Subcutaneous abdominal adipose tissue (tissue), 5 donors: ENCODE measurements at regions not wholly inside any gene's neighbourhood (a gene's known extent, or its start where the extent isn't known, plus 50 kb on each side); places are given as distances from the start of the nearest gene placed in this dataset.

ENCODE experiments used
- H3K27ac ChIP-seq: one replicate; pipeline ENCODE4 v1.7.0; 2013; ENCODE audit warnings: low read depth, mild to moderate bottlenecking, inconsistent platforms, low read length, moderate library complexity
- H3K27me3 ChIP-seq, 5 donors: one replicate each; pipeline ENCODE4 v1.7.0; 2013; ENCODE audit warnings: low read length in 5 of 5, inconsistent platforms in 1 of 5; ENCODE audit not compliant: control insufficient read depth in 5 of 5, insufficient read depth in 4 of 5
- H3K36me3 ChIP-seq, 5 donors: one replicate each; pipeline ENCODE4 v1.7.0; 2013; ENCODE audit warnings: low read length in 5 of 5; ENCODE audit not compliant: control insufficient read depth in 5 of 5, insufficient read depth in 5 of 5
- H3K4me1 ChIP-seq, 5 donors: one replicate each; pipeline ENCODE4 v1.7.0; 2013; ENCODE audit warnings: low read length in 5 of 5, mild to moderate bottlenecking in 3 of 5, moderate library complexity in 1 of 5; ENCODE audit not compliant: control insufficient read depth in 5 of 5, insufficient read depth in 5 of 5
- H3K4me3 ChIP-seq, 5 donors: one replicate each; pipeline ENCODE4 v1.7.0; 2013; ENCODE audit warnings: low read length in 5 of 5, low read depth in 1 of 5
- H3K9ac ChIP-seq, 5 donors: one replicate each; pipeline ENCODE4 v1.7.0; 2013; ENCODE audit warnings: low read length in 5 of 5, mild to moderate bottlenecking in 4 of 5, moderate library complexity in 3 of 5
- H3K9me3 ChIP-seq, 5 donors: one replicate each; pipeline ENCODE4 v1.7.0; 2013; ENCODE audit warnings: low read length in 5 of 5; ENCODE audit not compliant: control insufficient read depth in 5 of 5
- donor health status: healthy.
- donor health status: healthy.
- donor health status: healthy.
- donor health status: healthy.
- donor health status: healthy.

- no peaks in the 10 kb centered on the region for H3K27me3 ChIP-seq
- H3K27ac ChIP-seq: no peak overlapping the region
- no peak overlapping the region for H3K9ac ChIP-seq
- no peaks in the 10 kb centered on the region for H3K9me3 ChIP-seq
- no peaks in the 10 kb centered on the region for H3K4me1 ChIP-seq
- no peak overlapping the region for H3K4me3 ChIP-seq
- H3K36me3 ChIP-seq: no peaks in the 10 kb centered on the region
These were observed 155.7 kb downstream of the ACER2 start for GRCh38 chr9:19564396-19565061.

GRCh38 chr9:19555214-19555613 lies 146.4 kb downstream of the ACER2 start:
- Histone ChIP-seq H3K4me1 (peaks cover 0 to 7% (median 0%) of the 10 kb centered on the region in 5 donors), H3K27ac (no peak overlapping the region), H3K36me3 (no peaks in the 10 kb centered on the region), H3K9ac (no peak overlapping the region), H3K27me3 (no peaks in the 10 kb centered on the region), H3K9me3 (peaks cover 0 to 5% (median 3%) of the 10 kb centered on the region in 5 donors), H3K4me3 (no peak overlapping the region)

GRCh38 chr9:19554529-19554928 lies 145.7 kb downstream of the ACER2 start:
- H3K27ac ChIP-seq: no peak overlapping the region

GRCh38 chr9:19553441-19553840 lies 144.6 kb downstream of the ACER2 start:
- Histone ChIP-seq H3K4me3 (no peak overlapping the region), H3K9me3 (peaks cover 0 to 5% (median 3%) of the 10 kb centered on the region in 5 donors), H3K27ac (no peak overlapping the region), H3K36me3 (no peaks in the 10 kb centered on the region), H3K4me1 (peaks cover 0 to 7% (median 0%) of the 10 kb centered on the region in 5 donors), H3K27me3 (no peaks in the 10 kb centered on the region), H3K9ac (no peak overlapping the region)

More at GRCh38 chr9:19554529-19554928, 145.7 kb downstream of the ACER2 start:
- H3K4me1 ChIP-seq: peaks cover 0 to 7% (median 0%) of the 10 kb centered on the region in 5 donors
- no peaks in the 10 kb centered on the region for H3K36me3 ChIP-seq
- no peak overlapping the region for H3K9ac ChIP-seq
- H3K27me3 ChIP-seq: no peaks in the 10 kb centered on the region
- peaks cover 0 to 5% (median 3%) of the 10 kb centered on the region in 5 donors for H3K9me3 ChIP-seq
- H3K4me3 ChIP-seq: no peak overlapping the region

- Histone ChIP-seq H3K27ac (no peak overlapping the region), H3K36me3 (no peaks in the 10 kb centered on the region), H3K4me3 (no peak overlapping the region), H3K9ac (no peak overlapping the region), H3K4me1 (peaks cover 0 to 7% (median 0%) of the 10 kb centered on the region in 5 donors), H3K9me3 (peaks cover 0 to 3% (median 0%) of the 10 kb centered on the region in 5 donors), H3K27me3 (no peaks in the 10 kb centered on the region)
These were observed 143.7 kb downstream of the ACER2 start for GRCh38 chr9:19552282-19553105.

- Histone ChIP-seq H3K36me3 (no peaks in the 10 kb centered on the region), H3K4me3 (peak overlapping the region in 2 of 5 donors; percentile 9 to 23), H3K9ac (no peak overlapping the region), H3K27me3 (no peaks in the 10 kb centered on the region), H3K4me1 (peaks cover 0 to 7% (median 0%) of the 10 kb centered on the region in 5 donors), H3K9me3 (peaks cover 0 to 2% (median 0%) of the 10 kb centered on the region in 5 donors), H3K27ac (no peak overlapping the region)
These were observed 142.5 kb downstream of the ACER2 start for GRCh38 chr9:19551124-19551929.

GRCh38 chr9:19550009-19550408 lies 141.2 kb downstream of the ACER2 start:
- no peaks in the 10 kb centered on the region for H3K27me3 ChIP-seq
- H3K9ac ChIP-seq: no peak overlapping the region
- peaks cover 0 to 7% (median 0%) of the 10 kb centered on the region in 5 donors for H3K4me1 ChIP-seq
- H3K4me3 ChIP-seq: no peak overlapping the region
- no peaks in the 10 kb centered on the region for H3K36me3 ChIP-seq
- H3K27ac ChIP-seq: no peak overlapping the region
- peaks cover 0 to 5% (median 3%) of the 10 kb centered on the region in 5 donors for H3K9me3 ChIP-seq

- H3K4me3 ChIP-seq: no peak overlapping the region
- H3K4me1 ChIP-seq: no peaks in the 10 kb centered on the region
- no peak overlapping the region for H3K27ac ChIP-seq
- peaks cover 0 to 3% (median 0%) of the 10 kb centered on the region in 5 donors for H3K9me3 ChIP-seq
- H3K9ac ChIP-seq: no peak overlapping the region
- H3K27me3 ChIP-seq: no peaks in the 10 kb centered on the region
- H3K36me3 ChIP-seq: no peaks in the 10 kb centered on the region
These were observed 124.6 kb downstream of the ACER2 start for GRCh38 chr9:19533373-19533772.

GRCh38 chr9:19527663-19528062 lies 118.9 kb downstream of the ACER2 start:
- Histone ChIP-seq H3K27ac (no peak overlapping the region), H3K4me3 (no peak overlapping the region), H3K9me3 (no peaks in the 10 kb centered on the region), H3K27me3 (no peaks in the 10 kb centered on the region), H3K9ac (no peak overlapping the region), H3K36me3 (no peaks in the 10 kb centered on the region), H3K4me1 (no peaks in the 10 kb centered on the region)
